Activated T-cell treated with anti-CD3 and anti-CD28 coated beads for 24 hours (primary cell): ENCODE measurements at regions not wholly inside any gene's neighbourhood (a gene's known extent, or its start where the extent isn't known, plus 50 kb on each side); places are given as distances from the start of the nearest gene placed in this dataset.
"Not testable (repeated sequence)": the region's sequence is repeated elsewhere in the genome, so short reads cannot be mapped to it uniquely, and the experiment has no call there.

Source experiments
- DNase-seq: peaks from one replicate; pipeline ENCODE4 v3.0.0-alpha.2; 2020; ENCODE audit warnings: low read depth

DNA sequence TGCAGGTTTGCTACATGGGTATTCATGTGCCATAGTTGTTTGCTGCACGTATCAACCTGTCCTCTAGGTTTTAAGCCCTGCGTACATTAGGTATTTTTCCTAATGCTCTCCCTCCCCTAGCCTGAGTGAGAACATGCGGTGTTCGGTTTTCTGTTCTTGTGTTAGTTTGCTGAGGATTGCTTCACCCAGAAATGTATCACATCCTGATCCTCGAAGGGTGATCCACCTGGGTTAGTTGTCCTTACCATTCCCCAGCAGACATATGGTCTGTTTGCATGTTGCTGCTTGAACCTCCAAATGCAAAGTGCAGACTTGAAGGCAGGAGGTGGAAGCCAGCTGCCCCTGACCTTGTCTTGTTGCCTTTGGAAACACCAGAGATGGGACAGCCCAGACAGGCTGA is 161.5 kb upstream of the WDR1 start:
- no peak for DNase-seq

- no peak for DNase-seq
Measured at GRCh38 chr4:10276152-10276551, 159.6 kb upstream of the WDR1 start.

GRCh38 chr4:10275696-10276095 is 159.1 kb upstream of the WDR1 start:
- no peak for DNase-seq

- no peak for DNase-seq
Measured at GRCh38 chr4:10273030-10273429, 156.4 kb upstream of the WDR1 start.

DNA sequence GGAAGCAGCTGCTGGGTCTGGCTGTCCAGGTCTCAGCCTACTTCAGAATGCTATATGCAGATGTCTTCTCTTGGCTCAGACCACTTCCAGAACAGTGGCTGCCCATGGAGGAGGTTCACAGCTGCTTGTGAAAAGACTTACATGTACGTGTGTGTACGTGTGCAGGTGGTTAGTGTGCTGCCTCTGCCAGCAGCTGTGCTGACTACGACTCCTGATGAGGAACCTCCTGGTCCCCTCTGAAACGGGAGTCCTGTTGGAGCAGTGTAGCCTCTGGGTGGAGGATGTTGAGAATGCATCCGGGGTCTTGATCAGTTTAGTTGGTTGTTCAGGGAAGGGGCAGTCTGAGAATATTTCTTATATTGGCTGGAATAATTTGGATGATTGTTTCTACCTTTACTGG is 155.9 kb upstream of the WDR1 start:
- no peak for DNase-seq

DNA sequence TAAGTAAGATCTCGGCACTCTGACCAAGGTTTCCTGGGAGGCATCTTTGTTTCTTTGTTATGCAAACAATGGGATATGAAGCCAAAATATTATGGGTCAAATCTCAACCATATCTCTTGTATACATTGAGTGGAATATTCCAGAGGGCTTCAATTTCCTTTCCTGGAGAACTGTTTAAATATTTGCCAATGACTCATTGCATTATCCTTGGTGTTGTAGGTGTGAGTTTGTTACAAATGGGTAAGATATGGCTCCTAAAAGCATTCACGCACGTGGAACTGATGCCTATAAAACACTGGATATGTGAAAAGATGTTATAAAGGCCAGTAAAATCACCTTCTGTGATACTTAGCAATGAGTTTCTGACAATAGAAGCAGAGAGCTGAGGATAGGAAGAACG is 150.5 kb upstream of the WDR1 start:
- no peak for DNase-seq

- no peak for DNase-seq
Measured at GRCh38 chr4:10260777-10261176, 144.2 kb upstream of the WDR1 start.

- DNase-seq = no peak
Measured at GRCh38 chr4:10259976-10260375, 143.4 kb upstream of the WDR1 start.

GRCh38 chr4:10256203-10256602 is 139.6 kb upstream of the WDR1 start:
- no peak for DNase-seq

- no peak for DNase-seq
Measured at GRCh38 chr4:10253765-10254164, 137.2 kb upstream of the WDR1 start.

DNA sequence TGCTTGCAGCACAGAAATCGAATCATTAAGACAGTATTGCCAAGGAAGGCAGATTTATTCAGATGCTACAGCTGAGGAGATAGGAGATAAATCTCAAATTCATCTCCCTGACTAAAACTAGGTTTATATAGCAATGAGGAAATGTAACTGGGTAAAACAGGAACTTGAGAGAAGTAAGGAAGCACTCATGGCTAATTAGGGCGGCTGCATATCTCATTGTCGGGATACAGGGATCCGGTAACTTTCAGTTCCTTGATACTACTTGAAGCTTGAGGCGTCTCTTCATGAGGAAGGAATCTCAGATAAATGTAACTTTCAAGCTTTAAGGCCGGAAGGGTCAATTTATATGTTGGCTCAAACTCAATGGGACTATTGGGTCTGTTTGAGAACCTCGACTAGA is 129.2 kb upstream of the WDR1 start:
- no peak for DNase-seq

DNA sequence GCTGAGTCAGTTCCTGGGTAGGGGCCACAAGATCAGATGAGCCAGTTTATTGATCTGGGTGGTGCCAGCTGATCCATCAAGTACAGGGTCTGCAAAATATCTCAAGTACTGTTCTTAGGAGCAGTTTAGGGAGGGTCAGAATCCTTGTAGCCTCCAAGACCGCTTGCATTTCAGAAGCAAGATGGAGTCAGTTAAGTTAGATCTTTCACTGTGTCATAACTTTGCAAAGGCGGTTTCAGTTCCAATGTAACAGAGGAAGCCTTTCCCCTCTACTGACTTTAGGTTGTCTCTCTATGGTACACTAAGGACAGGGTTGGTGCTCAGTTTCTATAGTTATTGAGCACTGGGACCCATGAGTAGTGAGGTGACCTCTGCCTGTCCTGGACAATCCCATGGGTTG is 127.3 kb upstream of the WDR1 start:
- no peak for DNase-seq

DNA sequence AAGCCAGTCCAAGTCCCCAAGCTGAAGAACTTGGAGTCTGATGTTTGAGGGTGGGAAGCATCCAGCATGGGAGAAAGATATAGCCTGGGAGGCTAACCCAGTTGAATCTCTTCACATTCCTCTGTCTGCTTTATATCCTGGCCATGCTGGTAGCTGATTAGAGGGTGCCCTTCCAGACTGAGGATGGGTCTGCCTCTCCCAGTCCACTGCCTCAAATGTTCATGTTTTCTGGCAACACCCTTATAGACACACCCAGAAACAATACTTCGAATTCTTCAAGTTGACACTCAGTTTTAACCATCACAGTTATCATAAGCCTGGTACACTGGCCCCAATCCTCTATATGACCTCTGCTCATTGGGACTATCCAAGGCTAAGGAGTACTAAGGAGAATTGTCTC is 124.1 kb upstream of the WDR1 start:
- no peak for DNase-seq

GRCh38 chr4:10239982-10240654 is 123.5 kb upstream of the WDR1 start:
- DNase-seq = no peak

GRCh38 chr4:10237131-10237530 is 120.5 kb upstream of the WDR1 start:
- no peak for DNase-seq

GRCh38 chr4:10232114-10232513 is 115.5 kb upstream of the WDR1 start:
- no peak for DNase-seq

DNA sequence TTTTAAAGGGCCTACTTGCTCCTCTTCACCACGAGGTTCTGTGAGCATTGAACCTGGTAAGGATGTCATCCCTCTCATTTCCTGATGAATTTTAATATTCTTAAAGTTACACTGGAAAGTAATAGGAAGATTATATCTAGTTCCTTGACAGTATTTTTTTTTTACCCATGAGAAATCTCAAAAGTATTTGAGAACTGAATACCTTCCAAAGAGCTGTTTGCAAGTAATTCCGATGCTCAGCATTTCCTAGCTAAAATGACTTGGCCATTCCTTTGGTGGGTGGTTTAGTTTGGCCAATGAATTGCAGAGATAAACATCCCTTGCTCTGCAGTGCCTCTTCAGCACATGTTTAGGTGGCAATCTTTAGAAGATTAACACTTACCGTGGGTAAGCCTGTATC is 110.2 kb upstream of the WDR1 start:
- no peak for DNase-seq

- no peak for DNase-seq
Measured at GRCh38 chr4:10225096-10225495, 108.5 kb upstream of the WDR1 start.

DNA sequence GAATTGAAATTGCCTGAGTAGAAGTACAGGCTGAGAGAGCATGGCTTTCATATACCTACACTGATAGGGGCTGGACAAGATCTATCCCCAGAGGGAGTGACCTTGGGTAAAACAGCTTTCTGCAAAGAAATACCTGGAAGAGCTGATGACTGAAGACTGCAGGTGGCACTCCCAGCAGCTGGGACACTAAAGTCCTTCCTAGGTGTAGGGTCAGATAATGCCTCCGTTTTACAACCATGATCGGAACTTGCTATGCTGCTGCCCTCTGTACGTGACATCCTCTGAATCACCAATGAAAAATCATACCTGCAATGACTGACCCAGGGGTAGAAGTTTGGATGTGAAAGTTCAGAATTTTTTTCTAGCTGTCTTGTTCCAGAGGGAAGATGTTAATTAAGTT is 107.2 kb upstream of the WDR1 start:
- no peak for DNase-seq

DNA sequence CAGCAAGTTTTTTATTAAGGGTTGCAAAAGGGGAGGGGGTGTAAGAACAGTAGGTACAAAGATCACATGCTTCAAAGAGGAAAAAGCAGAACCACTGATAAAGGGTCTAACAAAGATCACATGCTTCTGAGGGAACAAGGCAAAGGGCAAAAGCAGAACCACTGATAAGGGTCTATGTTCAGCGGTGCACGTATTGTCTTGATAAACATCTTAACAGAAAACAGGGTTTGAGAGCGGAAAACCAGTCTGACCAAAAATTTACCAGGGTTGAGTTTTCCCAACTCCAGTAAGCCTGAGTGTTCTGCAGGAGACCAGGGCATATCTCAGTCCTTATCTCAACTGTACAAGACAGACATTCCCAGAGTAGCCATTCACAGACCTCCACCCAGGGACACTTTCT is 96.9 kb upstream of the WDR1 start:
- not testable (repeated sequence) for DNase-seq

- no peak for DNase-seq
Measured at GRCh38 chr4:10212901-10213300, 96.3 kb upstream of the WDR1 start.

GRCh38 chr4:10212400-10212799 is 95.8 kb upstream of the WDR1 start:
- no peak for DNase-seq

DNA sequence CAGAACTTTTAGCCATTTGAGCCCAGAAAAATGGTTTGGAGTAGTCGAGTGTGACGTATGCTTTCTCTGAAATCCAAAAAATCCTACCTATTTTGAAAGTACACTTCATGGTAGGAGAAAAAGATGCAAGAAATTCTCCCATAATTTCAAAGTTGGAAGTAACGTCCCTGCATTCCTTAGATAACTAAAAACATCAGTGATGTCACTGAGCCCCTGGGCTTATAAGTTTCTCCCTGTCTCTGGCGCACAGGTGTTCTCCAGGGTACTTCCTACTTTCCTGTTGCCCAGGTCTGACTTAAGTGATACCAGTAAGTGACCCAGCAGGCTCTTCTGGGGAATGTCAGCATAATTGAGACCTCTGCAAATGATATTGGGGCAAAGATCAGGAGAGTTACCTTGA is 90.5 kb upstream of the WDR1 start:
- DNase-seq = no peak

DNA sequence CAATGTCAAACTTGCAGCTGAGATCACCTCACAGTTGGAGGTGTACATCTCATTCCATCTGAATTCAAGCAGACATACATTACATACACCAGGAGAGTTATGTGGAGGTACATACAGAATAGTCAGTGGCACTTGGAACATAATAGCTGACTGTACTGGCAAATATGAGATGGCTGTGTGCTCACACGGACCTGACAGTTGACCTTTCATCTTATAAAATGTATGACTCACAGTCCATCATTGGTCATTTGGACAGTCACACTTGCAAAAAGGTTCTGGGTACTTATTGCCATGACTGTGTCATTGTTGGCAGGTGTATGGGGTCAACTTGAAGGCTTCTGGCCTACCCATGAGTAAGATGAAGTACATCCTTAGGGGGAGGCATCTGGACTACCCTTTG is 88.6 kb upstream of the WDR1 start:
- DNase-seq = no peak
